DOHH2 (cell line): ENCODE measurements at regions not wholly inside any gene's neighbourhood (a gene's known extent, or its start where the extent isn't known, plus 50 kb on each side); places are given as distances from the start of the nearest gene placed in this dataset.
"Not testable (repeated sequence)": the region's sequence is repeated elsewhere in the genome, so short reads cannot be mapped to it uniquely, and the experiment has no call there.

Experiments used
- EZH2phosphoT487 ChIP-seq: fragments of 200-600 bp; sonication (generic); IDR thresholded peaks from 2 replicates; pipeline ENCODE4 v1.6.1; 2017; ENCODE audit warnings: borderline replicate concordance, mild to moderate bottlenecking, antibody characterized with exemption, low read length, moderate library complexity, mixed read lengths
- TF ChIP-seq, protein P1 (sequence below): fragments of 200-600 bp; sonication (generic); IDR thresholded peaks from one replicate; pipeline ENCODE4 v1.5.1; 2014; ENCODE audit warnings: antibody characterized with exemption, mild to moderate bottlenecking, low read depth, low read length; ENCODE audit not compliant: poor library complexity, severe bottlenecking

DNA sequence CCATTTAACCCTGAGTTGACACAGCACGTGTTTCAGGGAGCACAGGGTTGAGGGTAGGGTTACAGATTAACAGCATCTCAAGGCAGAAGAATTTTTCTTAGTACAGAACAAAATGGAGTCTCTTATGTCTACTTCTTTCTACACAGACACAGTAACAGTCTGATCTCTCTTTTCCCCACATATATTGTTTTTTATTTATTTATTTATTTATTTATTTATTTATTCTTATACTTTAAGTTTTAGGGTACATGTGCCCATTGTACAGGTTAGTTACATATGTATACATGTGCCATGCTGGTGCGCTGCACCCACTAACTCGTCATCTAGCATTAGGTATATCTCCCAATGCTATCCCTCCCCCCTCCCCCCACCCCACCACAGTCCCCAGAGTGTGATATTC, 1725.6 kb downstream of the BRINP3 start:
- TF ChIP-seq EZH2phosphoT487 = not testable (repeated sequence)
- TF ChIP-seq, protein P1, sequence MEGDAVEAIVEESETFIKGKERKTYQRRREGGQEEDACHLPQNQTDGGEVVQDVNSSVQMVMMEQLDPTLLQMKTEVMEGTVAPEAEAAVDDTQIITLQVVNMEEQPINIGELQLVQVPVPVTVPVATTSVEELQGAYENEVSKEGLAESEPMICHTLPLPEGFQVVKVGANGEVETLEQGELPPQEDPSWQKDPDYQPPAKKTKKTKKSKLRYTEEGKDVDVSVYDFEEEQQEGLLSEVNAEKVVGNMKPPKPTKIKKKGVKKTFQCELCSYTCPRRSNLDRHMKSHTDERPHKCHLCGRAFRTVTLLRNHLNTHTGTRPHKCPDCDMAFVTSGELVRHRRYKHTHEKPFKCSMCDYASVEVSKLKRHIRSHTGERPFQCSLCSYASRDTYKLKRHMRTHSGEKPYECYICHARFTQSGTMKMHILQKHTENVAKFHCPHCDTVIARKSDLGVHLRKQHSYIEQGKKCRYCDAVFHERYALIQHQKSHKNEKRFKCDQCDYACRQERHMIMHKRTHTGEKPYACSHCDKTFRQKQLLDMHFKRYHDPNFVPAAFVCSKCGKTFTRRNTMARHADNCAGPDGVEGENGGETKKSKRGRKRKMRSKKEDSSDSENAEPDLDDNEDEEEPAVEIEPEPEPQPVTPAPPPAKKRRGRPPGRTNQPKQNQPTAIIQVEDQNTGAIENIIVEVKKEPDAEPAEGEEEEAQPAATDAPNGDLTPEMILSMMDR = not testable (repeated sequence)
